HEK293T (cell line): ENCODE measurements at regions not wholly inside any gene's neighbourhood (a gene's known extent, or its start where the extent isn't known, plus 50 kb on each side); places are given as distances from the start of the nearest gene placed in this dataset.

Source experiments
- FOXM1 ChIP-seq: fragments of 450-650 bp; IDR thresholded peaks from 2 replicates; pipeline ENCODE4 v1.6.1; 2017; ENCODE audit warnings: mild to moderate bottlenecking, borderline replicate concordance
- NFRKB ChIP-seq: fragments of 450-650 bp; IDR thresholded peaks from 2 replicates; pipeline ENCODE4 v1.6.1; 2016; ENCODE audit warnings: mild to moderate bottlenecking, moderate library complexity

DNA sequence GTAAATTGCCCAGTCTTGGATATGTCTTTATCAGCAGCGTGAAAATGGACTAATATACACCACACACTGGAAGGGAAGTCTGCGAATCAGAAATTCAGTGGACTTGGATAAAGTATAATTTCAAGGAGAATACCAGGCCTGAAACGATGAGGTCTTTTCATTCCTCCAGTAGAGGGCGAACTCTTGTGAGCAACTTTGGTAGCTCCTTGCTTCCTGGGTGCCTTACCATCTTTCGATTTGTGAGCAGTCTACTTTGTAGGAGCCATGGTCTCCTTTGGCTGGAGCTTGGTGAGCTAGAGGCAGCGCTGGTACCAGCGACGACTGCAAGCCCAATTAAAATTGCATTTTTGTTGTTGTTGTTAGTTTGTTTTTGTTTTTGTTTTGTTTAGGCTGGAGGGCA is 791.9 kb downstream of the FAT4 start:
- no peak for TF ChIP-seq NFRKB
- TF ChIP-seq FOXM1: no peak
